ENCODE measurements at regions not wholly inside any gene's neighbourhood (a gene's known extent, or its start where the extent isn't known, plus 50 kb on each side); places are given as distances from the start of the nearest gene placed in this dataset.
A peak's percentile ranks its signal among the peaks of the same experiment; 100 is the strongest.
"Not testable (repeated sequence)": the region's sequence is repeated elsewhere in the genome, so short reads cannot be mapped to it uniquely, and the experiment has no call there.

DNA sequence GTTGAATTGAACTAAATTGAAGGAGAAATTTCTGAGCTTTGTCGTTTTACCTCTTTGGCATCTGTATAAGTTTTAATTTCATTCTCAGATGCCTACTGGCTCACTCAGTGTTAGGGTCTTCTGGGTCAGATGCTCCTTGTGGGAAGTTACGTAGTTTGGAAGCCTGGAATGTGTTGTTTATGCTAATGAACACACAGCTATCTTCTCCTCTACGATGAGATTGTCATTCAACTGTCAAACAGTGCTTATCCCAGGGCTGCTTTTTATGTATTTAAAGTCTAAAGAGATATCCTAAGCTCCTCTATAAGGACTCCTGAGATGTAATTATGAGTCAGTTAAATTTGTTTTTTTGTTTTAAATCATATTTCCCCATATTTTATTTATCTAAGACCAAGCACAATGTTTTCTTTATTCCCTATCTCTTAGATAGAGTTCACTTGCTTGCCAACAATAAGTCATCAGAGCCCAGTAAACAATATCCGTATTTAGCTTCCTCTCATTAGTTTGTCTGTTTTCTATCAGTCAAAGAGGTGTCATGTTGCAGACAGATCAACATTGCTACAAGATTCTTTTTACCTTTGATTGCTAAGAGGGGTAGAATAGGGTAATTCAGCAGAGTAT is 368.0 kb upstream of the PDE3A start:
- no peaks in the 10 kb centered on the region for H3K27me3 ChIP-seq (ENCODE audit: control insufficient read depth, insufficient read depth, low read length)
- DNase-seq = no peak
- H3K4me3 ChIP-seq (ENCODE audit: insufficient read depth, low read depth, low read length) = no peak overlapping the region
- H3K36me3 ChIP-seq (replicated peaks; ENCODE audit: control insufficient read depth, insufficient read depth, low read length) = no peaks in the 10 kb centered on the region

DNA sequence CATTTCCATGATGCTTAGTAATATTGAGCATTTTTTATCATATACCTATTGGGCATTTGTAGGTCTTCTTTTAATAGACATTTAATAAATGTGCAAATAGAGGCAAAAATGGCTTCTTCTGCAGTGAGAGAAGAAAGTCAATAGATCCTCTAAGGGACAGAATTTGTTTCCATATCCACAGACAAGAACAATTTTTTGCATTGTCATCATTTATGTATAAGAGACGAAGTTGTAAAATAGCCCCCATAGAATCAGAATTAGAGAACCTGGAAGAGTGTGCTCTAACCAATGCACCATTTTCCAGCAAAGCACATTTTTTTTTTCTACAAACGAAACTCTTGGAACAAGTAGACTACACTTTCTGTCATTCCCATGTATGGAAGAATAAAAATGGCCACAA is 365.1 kb upstream of the PDE3A start:
- H3K27me3 ChIP-seq (ENCODE audit: control insufficient read depth, insufficient read depth, low read length) = no peaks in the 10 kb centered on the region
- no peaks in the 10 kb centered on the region for H3K36me3 ChIP-seq (replicated peaks; ENCODE audit: control insufficient read depth, insufficient read depth, low read length)
- no peak for DNase-seq
- H3K4me3 ChIP-seq (ENCODE audit: insufficient read depth, low read depth, low read length) = no peak overlapping the region

DNA sequence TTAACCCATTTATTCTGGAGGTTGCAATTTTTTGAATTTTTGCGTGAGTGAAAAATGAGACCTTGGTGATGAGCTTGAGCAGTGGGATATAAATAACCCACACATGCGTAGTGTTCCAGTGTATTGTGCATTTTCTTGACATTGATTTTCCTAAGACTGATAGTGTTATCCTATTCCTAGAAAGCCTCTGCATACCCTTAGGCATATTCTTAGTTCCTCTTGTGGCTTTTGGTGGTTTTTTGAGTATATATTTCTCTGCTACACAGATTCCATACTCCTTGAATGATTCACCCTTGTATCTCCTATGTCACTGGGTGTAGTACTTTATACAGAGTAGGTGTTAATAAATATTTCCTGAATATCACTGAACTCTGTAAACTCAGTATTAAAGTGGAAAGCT is 363.4 kb upstream of the PDE3A start:
- Histone ChIP-seq H3K4me3 (ENCODE audit: insufficient read depth, low read depth, low read length) (no peak overlapping the region), H3K36me3 (replicated peaks; ENCODE audit: control insufficient read depth, insufficient read depth, low read length) (no peaks in the 10 kb centered on the region), H3K27me3 (ENCODE audit: control insufficient read depth, insufficient read depth, low read length) (no peaks in the 10 kb centered on the region)
- no peak for DNase-seq

- Histone ChIP-seq H3K36me3 (replicated peaks; ENCODE audit: control insufficient read depth, insufficient read depth, low read length) (no peaks in the 10 kb centered on the region), H3K27me3 (ENCODE audit: control insufficient read depth, insufficient read depth, low read length) (no peaks in the 10 kb centered on the region), H3K4me3 (ENCODE audit: insufficient read depth, low read depth, low read length) (no peak overlapping the region)
- DNase-seq = no peak
Observed at GRCh38 chr12:20006871-20007730, 361.2 kb upstream of the PDE3A start.

- H3K27me3 ChIP-seq (ENCODE audit: control insufficient read depth, insufficient read depth, low read length); H3K36me3 ChIP-seq (replicated peaks; ENCODE audit: control insufficient read depth, insufficient read depth, low read length); DNase-seq; H3K4me3 ChIP-seq (ENCODE audit: insufficient read depth, low read depth, low read length): not testable (repeated sequence)
Observed at GRCh38 chr12:20009965-20010364, 358.4 kb upstream of the PDE3A start.

DNA sequence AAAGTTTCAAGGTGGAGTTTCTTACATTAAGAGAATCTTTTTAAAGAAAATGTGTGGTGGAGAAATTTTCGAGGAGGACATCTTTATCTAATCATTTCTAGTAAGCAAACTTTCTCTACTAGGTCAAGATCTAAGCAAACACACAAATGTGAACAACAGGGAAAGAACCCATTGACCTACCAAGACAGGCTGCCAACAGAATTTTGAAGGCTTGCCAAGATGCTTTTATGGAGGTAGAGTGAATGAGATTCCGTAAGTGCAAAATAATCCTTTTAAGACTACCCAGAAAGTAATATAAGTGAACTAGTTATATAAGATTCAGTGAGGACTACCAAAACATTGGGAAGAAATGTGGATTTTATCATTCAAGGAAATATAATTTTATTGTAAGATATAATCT is 357.1 kb upstream of the PDE3A start:
- H3K36me3 ChIP-seq (replicated peaks; ENCODE audit: control insufficient read depth, insufficient read depth, low read length) = no peaks in the 10 kb centered on the region
- no peak for DNase-seq
- H3K27me3 ChIP-seq (ENCODE audit: control insufficient read depth, insufficient read depth, low read length) = no peaks in the 10 kb centered on the region
- no peak overlapping the region for H3K4me3 ChIP-seq (ENCODE audit: insufficient read depth, low read depth, low read length)

DNA sequence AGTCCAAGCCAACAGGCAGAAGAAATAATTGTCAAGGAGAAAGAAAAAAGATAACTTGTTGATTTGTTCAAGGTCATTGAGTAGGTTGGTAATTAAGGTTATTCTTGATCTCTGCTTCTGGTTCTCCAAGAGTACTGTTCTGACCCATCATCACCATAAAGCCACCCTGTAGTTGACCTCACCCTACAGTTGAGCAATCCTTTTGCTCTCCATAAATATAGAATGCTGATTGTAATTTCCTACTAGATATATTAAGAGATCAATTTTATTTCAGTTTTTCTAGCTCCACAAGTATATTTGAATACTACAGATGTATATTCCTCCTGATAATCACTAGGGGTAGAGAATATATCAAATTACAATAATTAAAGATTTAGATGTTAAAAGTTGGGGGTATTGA is 350.5 kb upstream of the PDE3A start:
- no peak for DNase-seq
- no peaks in the 10 kb centered on the region for H3K36me3 ChIP-seq (replicated peaks; ENCODE audit: control insufficient read depth, insufficient read depth, low read length)
- H3K4me3 ChIP-seq (ENCODE audit: insufficient read depth, low read depth, low read length) = no peak overlapping the region
- H3K27me3 ChIP-seq (ENCODE audit: control insufficient read depth, insufficient read depth, low read length) = no peaks in the 10 kb centered on the region

DNA sequence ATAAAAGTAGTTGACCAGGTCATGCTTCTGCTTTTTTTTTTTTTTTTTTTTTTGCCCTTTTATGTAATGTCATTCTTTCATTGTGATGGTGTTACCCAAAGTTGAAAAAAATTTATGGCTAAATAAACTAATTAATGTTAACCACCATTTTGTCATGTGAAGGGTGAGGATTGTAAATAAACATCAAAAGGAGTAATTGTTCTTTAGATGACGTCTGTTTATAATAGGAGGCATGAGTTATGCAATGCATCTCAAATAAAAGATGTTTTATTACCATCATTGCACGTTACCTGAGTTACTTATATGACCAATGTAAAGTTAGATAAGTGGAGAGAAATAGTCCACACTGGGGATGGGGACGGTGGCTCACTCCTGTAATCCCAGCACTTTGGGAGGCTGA is 349.9 kb upstream of the PDE3A start:
- DNase-seq = no peak

GRCh38 chr12:20024194-20024593 is 344.1 kb upstream of the PDE3A start:
- Histone ChIP-seq H3K4me3 (ENCODE audit: insufficient read depth, low read depth, low read length) (no peak overlapping the region), H3K27me3 (ENCODE audit: control insufficient read depth, insufficient read depth, low read length) (no peaks in the 10 kb centered on the region), H3K36me3 (replicated peaks; ENCODE audit: control insufficient read depth, insufficient read depth, low read length) (no peaks in the 10 kb centered on the region)
- no peak for DNase-seq

More for the DNA sequence above, 349.9 kb upstream of the PDE3A start:
- H3K4me3 ChIP-seq (ENCODE audit: insufficient read depth, low read depth, low read length) = no peak overlapping the region
- no peaks in the 10 kb centered on the region for H3K27me3 ChIP-seq (ENCODE audit: control insufficient read depth, insufficient read depth, low read length)
- no peaks in the 10 kb centered on the region for H3K36me3 ChIP-seq (replicated peaks; ENCODE audit: control insufficient read depth, insufficient read depth, low read length)

DNA sequence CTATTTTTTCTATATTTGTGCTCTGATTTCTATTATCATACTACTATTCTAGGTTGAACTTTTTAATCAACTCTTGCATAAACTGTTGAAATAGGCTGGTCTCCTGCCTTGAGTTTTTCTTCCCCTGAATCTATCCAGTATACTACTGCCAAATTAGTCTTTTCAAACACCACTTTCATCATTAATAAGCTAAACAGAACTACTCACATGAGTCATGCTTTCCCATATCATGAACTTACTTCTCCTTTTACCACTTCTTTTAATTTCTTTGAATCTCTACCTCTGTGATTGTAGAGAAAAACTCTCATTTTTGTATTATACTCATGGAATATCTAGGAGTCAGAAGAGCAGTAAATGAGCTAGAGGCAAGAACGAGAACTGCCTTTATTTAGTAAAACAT is 340.3 kb upstream of the PDE3A start:
- H3K27me3 ChIP-seq (ENCODE audit: control insufficient read depth, insufficient read depth, low read length) = no peaks in the 10 kb centered on the region
- DNase-seq = no peak
- H3K4me3 ChIP-seq (ENCODE audit: insufficient read depth, low read depth, low read length) = no peak overlapping the region
- no peaks in the 10 kb centered on the region for H3K36me3 ChIP-seq (replicated peaks; ENCODE audit: control insufficient read depth, insufficient read depth, low read length)

DNA sequence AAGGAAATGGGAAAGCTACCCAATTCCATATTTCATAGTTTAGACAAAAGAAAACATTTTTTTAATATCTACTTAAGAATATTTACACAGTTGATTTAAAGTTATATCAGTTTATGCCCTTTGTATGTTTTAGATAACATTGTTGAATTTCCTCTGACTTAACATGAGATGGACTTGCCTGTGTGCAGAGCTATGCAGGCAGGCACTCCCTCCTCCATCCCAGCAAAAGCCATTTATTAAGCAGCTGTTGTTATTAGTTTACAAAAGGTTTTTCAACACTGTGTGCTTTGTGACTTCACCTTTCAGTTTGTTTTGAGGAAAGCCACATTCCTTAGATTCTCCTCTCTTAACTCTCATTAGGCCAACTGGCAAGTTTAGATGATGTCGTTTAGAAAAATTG is 337.5 kb upstream of the PDE3A start:
- DNase-seq = no peak
- Histone ChIP-seq H3K27me3 (ENCODE audit: control insufficient read depth, insufficient read depth, low read length) (no peaks in the 10 kb centered on the region), H3K4me3 (ENCODE audit: insufficient read depth, low read depth, low read length) (no peak overlapping the region), H3K36me3 (replicated peaks; ENCODE audit: control insufficient read depth, insufficient read depth, low read length) (no peaks in the 10 kb centered on the region)

- H3K4me3 ChIP-seq (ENCODE audit: insufficient read depth, low read depth, low read length) = no peak overlapping the region
- DNase-seq = no peak
- no peaks in the 10 kb centered on the region for H3K27me3 ChIP-seq (ENCODE audit: control insufficient read depth, insufficient read depth, low read length)
- H3K36me3 ChIP-seq (replicated peaks; ENCODE audit: control insufficient read depth, insufficient read depth, low read length) = no peaks in the 10 kb centered on the region
Observed at GRCh38 chr12:20039562-20039961, 328.8 kb upstream of the PDE3A start.

- no peak for DNase-seq
- Histone ChIP-seq H3K36me3 (replicated peaks; ENCODE audit: control insufficient read depth, insufficient read depth, low read length) (no peaks in the 10 kb centered on the region), H3K27me3 (ENCODE audit: control insufficient read depth, insufficient read depth, low read length) (no peaks in the 10 kb centered on the region), H3K4me3 (ENCODE audit: insufficient read depth, low read depth, low read length) (no peak overlapping the region)
Observed at GRCh38 chr12:20040184-20040583, 328.2 kb upstream of the PDE3A start.

DNA sequence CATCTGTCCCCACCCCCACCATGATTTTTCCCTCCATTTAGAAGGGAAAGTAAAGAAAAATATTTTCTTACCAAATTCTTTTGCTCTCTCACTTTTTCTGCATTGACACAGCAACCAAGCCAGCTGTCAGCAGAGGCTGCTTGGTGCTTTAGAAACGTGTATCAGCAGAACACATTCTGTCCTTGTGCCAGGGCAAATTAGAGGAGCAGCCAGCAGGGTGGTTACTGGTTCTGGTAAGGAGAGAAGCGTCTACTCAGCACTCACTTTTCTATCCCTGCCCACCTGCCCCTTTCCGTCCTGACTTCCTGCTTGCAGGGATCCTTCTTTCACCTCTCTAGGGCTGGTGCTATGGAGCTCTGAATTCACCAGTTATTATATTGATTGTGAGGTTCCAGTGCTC is 327.5 kb upstream of the PDE3A start:
- H3K27me3 ChIP-seq (ENCODE audit: control insufficient read depth, insufficient read depth, low read length) = no peaks in the 10 kb centered on the region
- no peak overlapping the region for H3K4me3 ChIP-seq (ENCODE audit: insufficient read depth, low read depth, low read length)
- DNase-seq = peak; percentile 19
- H3K36me3 ChIP-seq (replicated peaks; ENCODE audit: control insufficient read depth, insufficient read depth, low read length) = no peaks in the 10 kb centered on the region

DNA sequence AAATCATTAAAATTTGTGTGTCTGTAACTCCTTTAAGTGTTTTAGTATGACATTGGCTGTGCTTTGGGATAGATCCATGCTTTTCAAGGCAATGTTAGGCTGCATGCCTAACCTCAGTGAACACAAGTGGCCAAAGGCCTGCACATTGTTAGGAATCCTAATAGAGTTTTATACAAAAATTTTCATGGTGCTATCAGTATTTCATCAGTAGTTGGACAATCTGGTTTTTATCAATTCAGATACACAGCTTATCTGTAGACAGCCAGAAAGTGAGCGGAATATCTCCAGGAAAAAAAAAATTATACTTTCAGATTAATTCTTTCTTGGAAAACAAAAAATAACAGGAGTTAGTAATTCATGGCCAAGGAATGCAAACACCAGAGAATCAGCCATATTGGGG is 324.0 kb upstream of the PDE3A start:
- H3K4me3 ChIP-seq (ENCODE audit: insufficient read depth, low read depth, low read length) = no peak overlapping the region
- DNase-seq = no peak
- H3K27me3 ChIP-seq (ENCODE audit: control insufficient read depth, insufficient read depth, low read length) = no peaks in the 10 kb centered on the region
- H3K36me3 ChIP-seq (replicated peaks; ENCODE audit: control insufficient read depth, insufficient read depth, low read length) = no peaks in the 10 kb centered on the region
